ENCODE measurements at regions not wholly inside any gene's neighbourhood (a gene's known extent, or its start where the extent isn't known, plus 50 kb on each side); places are given as distances from the start of the nearest gene placed in this dataset.

DNA sequence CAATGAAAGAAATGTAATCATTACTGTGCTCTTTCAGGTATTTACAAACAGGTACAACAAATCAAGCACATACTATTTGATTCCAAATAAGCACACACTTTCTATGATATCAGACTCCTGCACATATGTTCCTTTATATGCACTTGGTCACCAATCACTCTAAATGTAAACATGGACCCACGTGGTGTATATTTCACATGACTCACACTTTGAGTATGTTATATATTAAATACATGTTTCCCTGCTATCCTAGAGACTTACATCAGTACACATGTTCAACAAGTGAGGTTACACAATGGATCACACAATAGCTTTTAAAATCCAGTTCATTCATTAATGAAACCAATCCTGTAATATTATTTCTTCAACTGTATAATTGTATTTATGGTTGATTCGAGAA is 683.5 kb downstream of the NR2F2 start:
- DNase-seq (ENCODE audit: low spot score in 2 of 2): no peak
- Histone ChIP-seq H3K9me3 (peaks cover 0 to 9% of the 10 kb centered on the region in 2 donors), H3K4me1 (no peaks in the 10 kb centered on the region), H3K27ac (no peak overlapping the region), H3K36me3 (no peaks in the 10 kb centered on the region), H3K27me3 (no peaks in the 10 kb centered on the region), H3K4me3 (no peak overlapping the region)
- intact Hi-C loops (cut with DNase I; ENCODE audit: low total_unique reads): no loop called here
- TF ChIP-seq, protein P1, sequence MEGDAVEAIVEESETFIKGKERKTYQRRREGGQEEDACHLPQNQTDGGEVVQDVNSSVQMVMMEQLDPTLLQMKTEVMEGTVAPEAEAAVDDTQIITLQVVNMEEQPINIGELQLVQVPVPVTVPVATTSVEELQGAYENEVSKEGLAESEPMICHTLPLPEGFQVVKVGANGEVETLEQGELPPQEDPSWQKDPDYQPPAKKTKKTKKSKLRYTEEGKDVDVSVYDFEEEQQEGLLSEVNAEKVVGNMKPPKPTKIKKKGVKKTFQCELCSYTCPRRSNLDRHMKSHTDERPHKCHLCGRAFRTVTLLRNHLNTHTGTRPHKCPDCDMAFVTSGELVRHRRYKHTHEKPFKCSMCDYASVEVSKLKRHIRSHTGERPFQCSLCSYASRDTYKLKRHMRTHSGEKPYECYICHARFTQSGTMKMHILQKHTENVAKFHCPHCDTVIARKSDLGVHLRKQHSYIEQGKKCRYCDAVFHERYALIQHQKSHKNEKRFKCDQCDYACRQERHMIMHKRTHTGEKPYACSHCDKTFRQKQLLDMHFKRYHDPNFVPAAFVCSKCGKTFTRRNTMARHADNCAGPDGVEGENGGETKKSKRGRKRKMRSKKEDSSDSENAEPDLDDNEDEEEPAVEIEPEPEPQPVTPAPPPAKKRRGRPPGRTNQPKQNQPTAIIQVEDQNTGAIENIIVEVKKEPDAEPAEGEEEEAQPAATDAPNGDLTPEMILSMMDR (IDR thresholded peaks at IDR 0.05): no peak
- no peak for TF ChIP-seq POLR2AphosphoS5 (IDR thresholded peaks at IDR 0.05)
- TF ChIP-seq POLR2A (IDR thresholded peaks at IDR 0.05): no peak

DNA sequence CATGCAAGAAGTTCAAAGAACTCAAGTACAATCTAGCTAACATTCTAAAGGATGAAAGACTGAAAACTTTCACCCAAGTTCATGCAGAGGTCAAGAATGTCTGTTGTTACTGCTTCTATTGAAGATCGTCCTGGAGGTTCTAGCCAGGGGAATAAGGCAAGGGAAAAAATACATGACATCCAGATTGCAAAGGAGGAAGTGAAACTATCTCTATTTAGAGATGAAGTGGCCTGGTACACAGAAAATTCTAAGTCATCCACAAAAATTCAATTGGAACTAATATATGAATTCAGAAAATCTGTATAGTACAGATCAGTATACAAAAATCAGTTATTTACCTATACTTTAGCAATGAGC is 693.0 kb downstream of the NR2F2 start:
- intact Hi-C loops (cut with DNase I; ENCODE audit: low total_unique reads): no loop called here
- H3K4me1 ChIP-seq: no peaks in the 10 kb centered on the region
- TF ChIP-seq, protein P1 (IDR thresholded peaks at IDR 0.05): no peak
- TF ChIP-seq POLR2AphosphoS5 (IDR thresholded peaks at IDR 0.05) (no peak), POLR2A (IDR thresholded peaks at IDR 0.05) (no peak)
- H3K4me3 ChIP-seq: no peak overlapping the region
- no peaks in the 10 kb centered on the region for H3K36me3 ChIP-seq
- H3K27ac ChIP-seq: no peak overlapping the region
- no peaks in the 10 kb centered on the region for H3K27me3 ChIP-seq
- no peak for DNase-seq (ENCODE audit: low spot score in 2 of 2)
- peaks cover 0 to 19% of the 10 kb centered on the region in 2 donors for H3K9me3 ChIP-seq

DNA sequence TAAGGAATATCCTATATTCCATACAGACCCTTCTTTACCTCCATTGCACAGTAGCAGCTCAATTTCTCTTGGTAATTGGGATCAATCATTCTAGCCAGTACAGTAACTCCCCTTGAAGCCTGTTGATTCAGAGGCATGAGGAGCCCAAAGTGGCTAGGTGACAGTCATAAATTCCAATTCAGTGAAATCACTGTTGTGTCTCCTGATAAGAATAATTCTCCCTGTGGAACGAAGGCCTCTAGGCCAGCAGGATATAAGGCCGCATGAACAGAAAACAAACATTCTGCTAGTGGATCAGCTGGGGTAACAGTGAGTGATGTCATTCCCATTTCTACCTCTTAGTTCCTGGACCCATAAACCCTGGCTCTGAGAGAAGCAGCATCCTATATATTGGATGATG is 696.3 kb downstream of the NR2F2 start:
- Histone ChIP-seq H3K4me3 (no peak overlapping the region), H3K36me3 (no peaks in the 10 kb centered on the region), H3K27me3 (no peaks in the 10 kb centered on the region), H3K9me3 (peaks cover 0 to 31% of the 10 kb centered on the region in 2 donors), H3K27ac (no peak overlapping the region), H3K4me1 (no peaks in the 10 kb centered on the region)
- no peak for TF ChIP-seq POLR2AphosphoS5 (IDR thresholded peaks at IDR 0.05)
- TF ChIP-seq, protein P1 (IDR thresholded peaks at IDR 0.05): no peak
- intact Hi-C loops (cut with DNase I; ENCODE audit: low total_unique reads): no loop called here
- DNase-seq (ENCODE audit: low spot score in 2 of 2): no peak

DNA sequence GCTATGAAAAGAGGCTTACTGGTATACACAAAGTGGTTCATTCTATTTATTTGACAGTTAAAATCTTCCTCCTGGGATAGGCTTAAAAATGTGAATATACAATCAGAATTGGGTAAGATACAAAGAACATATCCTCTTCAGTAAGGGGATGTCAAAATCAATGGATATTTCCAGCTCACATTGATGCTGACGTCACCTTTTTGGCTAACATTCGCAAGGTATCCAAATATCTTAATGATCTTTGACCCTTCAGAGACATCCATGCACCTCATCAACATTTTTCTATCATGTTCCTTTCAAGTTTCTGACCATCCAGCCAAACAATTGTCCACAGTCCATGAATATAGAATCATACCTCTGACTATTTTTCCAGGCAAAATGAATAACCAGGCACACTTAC is 697.3 kb downstream of the NR2F2 start:
- intact Hi-C loops (cut with DNase I; ENCODE audit: low total_unique reads): no loop called here
- H3K27me3 ChIP-seq: no peaks in the 10 kb centered on the region
- no peak for TF ChIP-seq POLR2AphosphoS5 (IDR thresholded peaks at IDR 0.05)
- H3K4me3 ChIP-seq: no peak overlapping the region
- no peaks in the 10 kb centered on the region for H3K4me1 ChIP-seq
- H3K27ac ChIP-seq: no peak overlapping the region
- peaks cover 0 to 26% of the 10 kb centered on the region in 2 donors for H3K9me3 ChIP-seq
- no peaks in the 10 kb centered on the region for H3K36me3 ChIP-seq
- DNase-seq (ENCODE audit: low spot score in 2 of 2): no peak

DNA sequence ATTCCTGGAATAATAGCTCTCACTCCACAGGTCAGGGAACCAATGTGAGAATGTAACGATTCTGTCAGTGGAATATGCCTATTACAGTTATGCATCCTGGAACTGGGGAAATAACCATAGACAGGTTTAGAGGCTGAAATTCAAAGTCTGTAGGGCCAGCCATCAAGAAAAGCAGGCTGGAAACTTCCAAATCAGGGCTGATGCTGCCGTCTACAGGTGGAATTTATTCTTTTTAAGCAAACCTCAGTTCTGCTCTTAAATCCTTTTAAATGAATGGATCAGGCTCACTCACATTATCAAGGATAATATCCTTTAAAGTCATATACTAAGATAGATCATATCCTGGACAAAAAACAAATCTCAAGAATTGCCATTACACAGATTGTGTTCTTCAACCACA is 699.8 kb downstream of the NR2F2 start:
- Histone ChIP-seq H3K27ac (no peak overlapping the region), H3K36me3 (no peaks in the 10 kb centered on the region), H3K9me3 (peaks cover 0 to 19% of the 10 kb centered on the region in 2 donors), H3K4me1 (no peaks in the 10 kb centered on the region), H3K27me3 (no peaks in the 10 kb centered on the region), H3K4me3 (no peak overlapping the region)
- TF ChIP-seq, protein P1 (IDR thresholded peaks at IDR 0.05): no peak
- no peak for TF ChIP-seq POLR2AphosphoS5 (IDR thresholded peaks at IDR 0.05)
- intact Hi-C loops (cut with DNase I; ENCODE audit: low total_unique reads): no loop called here
- no peak for DNase-seq (ENCODE audit: low spot score in 2 of 2)

DNA sequence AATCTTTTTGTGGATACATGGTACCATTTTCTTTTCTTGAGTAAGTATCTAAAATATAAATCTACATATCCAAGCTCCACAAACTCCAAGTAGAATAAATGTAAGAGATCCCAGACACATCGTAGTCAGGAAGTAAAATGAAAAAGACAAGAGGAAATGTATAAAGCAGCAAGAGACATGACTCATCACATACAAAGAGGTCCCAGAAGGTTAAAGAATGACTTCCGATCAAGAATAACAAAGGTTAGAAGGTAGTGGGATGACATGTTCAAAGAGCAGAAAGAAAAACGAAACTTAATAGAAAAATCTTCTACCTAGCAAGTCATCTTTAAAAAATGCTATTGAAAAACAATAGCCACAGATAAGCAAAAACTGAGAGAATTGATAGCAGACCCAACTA is 705.8 kb downstream of the NR2F2 start:
- H3K9me3 ChIP-seq: no peaks in the 10 kb centered on the region
- intact Hi-C loops (cut with DNase I; ENCODE audit: low total_unique reads): no loop called here
- TF ChIP-seq POLR2A (IDR thresholded peaks at IDR 0.05): no peak
- TF ChIP-seq, protein P1 (IDR thresholded peaks at IDR 0.05): no peak
- TF ChIP-seq POLR2AphosphoS5 (IDR thresholded peaks at IDR 0.05): no peak
- DNase-seq (ENCODE audit: low spot score in 2 of 2): no peak
- H3K4me3 ChIP-seq: no peak overlapping the region
- no peak overlapping the region for H3K27ac ChIP-seq
- H3K27me3 ChIP-seq: no peaks in the 10 kb centered on the region
- H3K36me3 ChIP-seq: no peaks in the 10 kb centered on the region
- no peaks in the 10 kb centered on the region for H3K4me1 ChIP-seq

Measured in breast epithelium (tissue), 4 donors.